ENCODE measurements at regions not wholly inside any gene's neighbourhood (a gene's known extent, or its start where the extent isn't known, plus 50 kb on each side); places are given as distances from the start of the nearest gene placed in this dataset.

- no peak for TF ChIP-seq CTCF (IDR thresholded peaks at IDR 0.05)
- DNase-seq, result no peak
- H3K36me3 ChIP-seq (replicated peaks in 1 of 2; ENCODE audit: control insufficient read depth in 1 of 2, insufficient read depth in 2 of 2, low read length in 2 of 2), result no peaks in the 10 kb centered on the region
- no CpG with 5 or more reads among the region's 3 CpGs for WGBS (ENCODE audit: insufficient coverage)
- peaks cover 0 to 16% (median 3%) of the 10 kb centered on the region in 7 donors for H3K9me3 Mint-ChIP-seq
- no peaks in the 10 kb centered on the region for H4K20me1 ChIP-seq (ENCODE audit: insufficient read depth, low read length)
- H3K27me3 Mint-ChIP-seq (ENCODE audit: low read depth in 3 of 3), result no peaks in the 10 kb centered on the region
- H2AFZ ChIP-seq (ENCODE audit: insufficient read depth, low read depth, low read length, poor library complexity, severe bottlenecking), result no peak overlapping the region
- H3K4me3 ChIP-seq (replicated peaks in 1 of 3; ENCODE audit: low read depth in 2 of 3, low read length in 3 of 3), result no peak overlapping the region
- no peak overlapping the region for H3K9ac ChIP-seq (ENCODE audit: insufficient read depth, low read length, poor library complexity, severe bottlenecking)
- H3K4me2 ChIP-seq (replicated peaks; ENCODE audit: extremely low read depth, low read length, poor library complexity, severe bottlenecking), result no peak overlapping the region
- H3K4me1 Mint-ChIP-seq, result no peaks in the 10 kb centered on the region
- no peaks in the 10 kb centered on the region for H3K4me1 ChIP-seq (ENCODE audit: control insufficient read depth in 1 of 2, insufficient read depth in 2 of 2, low read length in 2 of 2)
- no peak overlapping the region for H3K27ac ChIP-seq (ENCODE audit: low read depth in 1 of 2, low read length in 2 of 2)
- H3K79me2 ChIP-seq (ENCODE audit: insufficient read depth, low read length), result no peaks in the 10 kb centered on the region
- H3K36me3 Mint-ChIP-seq, result no peaks in the 10 kb centered on the region
- intact Hi-C loops (cut with micrococcal nuclease), result no loop called here
- H3K27ac Mint-ChIP-seq, result no peak overlapping the region
- no peak overlapping the region for H3K4me3 Mint-ChIP-seq
- no peaks in the 10 kb centered on the region for H3K27me3 ChIP-seq (ENCODE audit: control insufficient read depth in 2 of 2, insufficient read depth in 2 of 2, low read length in 2 of 2)
- peaks cover 0 to 4% of the 10 kb centered on the region in 2 donors for H3K9me3 ChIP-seq (replicated peaks in 1 of 2; ENCODE audit: control insufficient read depth in 1 of 2, insufficient read depth in 1 of 2, low read length in 2 of 2)
Measured at GRCh38 chr21:27827972-27828371, 861.1 kb upstream of the ADAMTS5 start.

- no peak for TF ChIP-seq CTCF (IDR thresholded peaks at IDR 0.05)
- Mint-ChIP-seq H3K27me3 (ENCODE audit: low read depth in 3 of 3) (no peaks in the 10 kb centered on the region), H3K36me3 (no peaks in the 10 kb centered on the region), H3K4me3 (no peak overlapping the region), H3K9me3 (peaks cover 0 to 20% (median 4%) of the 10 kb centered on the region in 7 donors), H3K4me1 (no peaks in the 10 kb centered on the region), H3K27ac (no peak overlapping the region)
- Histone ChIP-seq H3K4me2 (replicated peaks; ENCODE audit: extremely low read depth, low read length, poor library complexity, severe bottlenecking) (no peak overlapping the region), H3K4me1 (ENCODE audit: control insufficient read depth in 1 of 2, insufficient read depth in 2 of 2, low read length in 2 of 2) (no peaks in the 10 kb centered on the region), H3K4me3 (replicated peaks in 1 of 3; ENCODE audit: low read depth in 2 of 3, low read length in 3 of 3) (no peak overlapping the region), H2AFZ (ENCODE audit: insufficient read depth, low read depth, low read length, poor library complexity, severe bottlenecking) (no peak overlapping the region), H3K9me3 (replicated peaks in 1 of 2; ENCODE audit: control insufficient read depth in 1 of 2, insufficient read depth in 1 of 2, low read length in 2 of 2) (peaks cover 3 to 4% of the 10 kb centered on the region in 2 donors), H3K27ac (ENCODE audit: low read depth in 1 of 2, low read length in 2 of 2) (no peak overlapping the region), H4K20me1 (ENCODE audit: insufficient read depth, low read length) (no peaks in the 10 kb centered on the region), H3K79me2 (ENCODE audit: insufficient read depth, low read length) (no peaks in the 10 kb centered on the region), H3K27me3 (ENCODE audit: control insufficient read depth in 2 of 2, insufficient read depth in 2 of 2, low read length in 2 of 2) (no peaks in the 10 kb centered on the region), H3K36me3 (replicated peaks in 1 of 2; ENCODE audit: control insufficient read depth in 1 of 2, insufficient read depth in 2 of 2, low read length in 2 of 2) (no peaks in the 10 kb centered on the region), H3K9ac (ENCODE audit: insufficient read depth, low read length, poor library complexity, severe bottlenecking) (no peak overlapping the region)
- no peak for DNase-seq
- intact Hi-C loops (cut with micrococcal nuclease), result no loop called here
- WGBS (ENCODE audit: insufficient coverage), result 96% methylated on average over 4 of the region's 5 CpGs
Measured at GRCh38 chr21:27825035-27825434, 858.1 kb upstream of the ADAMTS5 start.
